ENCODE measurements at regions not wholly inside any gene's neighbourhood (a gene's known extent, or its start where the extent isn't known, plus 50 kb on each side); places are given as distances from the start of the nearest gene placed in this dataset.

GRCh38 chr4:18318682-18319388 is 297.3 kb upstream of the LCORL start:
- Mint-ChIP-seq H3K27ac (ENCODE audit: unreplicated experiment) (no peak overlapping the region), H3K4me3 (ENCODE audit: unreplicated experiment) (no peak overlapping the region)
- TF ChIP-seq CTCF (IDR thresholded peaks at IDR 0.05; ENCODE audit: partially characterized antibody, unreplicated experiment), result no peak

GRCh38 chr4:18314731-18315130 is 293.2 kb upstream of the LCORL start:
- no peak for DNase-seq
- Mint-ChIP-seq H3K36me3 (ENCODE audit: unreplicated experiment) (no peaks in the 10 kb centered on the region), H3K27me3 (ENCODE audit: unreplicated experiment) (peaks cover 3% of the 10 kb centered on the region), H3K27ac (ENCODE audit: unreplicated experiment) (no peak overlapping the region), H3K4me1 (ENCODE audit: low read depth, unreplicated experiment) (no peaks in the 10 kb centered on the region), H3K4me3 (ENCODE audit: unreplicated experiment) (no peak overlapping the region), H3K9me3 (ENCODE audit: unreplicated experiment) (no peaks in the 10 kb centered on the region)
- TF ChIP-seq CTCF (IDR thresholded peaks at IDR 0.05; ENCODE audit: partially characterized antibody, unreplicated experiment), result no peak

More at GRCh38 chr4:18318682-18319388, 297.3 kb upstream of the LCORL start:
- peaks cover 2% of the 10 kb centered on the region for H3K9me3 Mint-ChIP-seq (ENCODE audit: unreplicated experiment)
- DNase-seq, result no peak
- peaks cover 3% of the 10 kb centered on the region for H3K27me3 Mint-ChIP-seq (ENCODE audit: unreplicated experiment)
- H3K4me1 Mint-ChIP-seq (ENCODE audit: low read depth, unreplicated experiment), result peaks cover 18% of the 10 kb centered on the region
- no peaks in the 10 kb centered on the region for H3K36me3 Mint-ChIP-seq (ENCODE audit: unreplicated experiment)

- no peak for DNase-seq
- H3K36me3 Mint-ChIP-seq (ENCODE audit: unreplicated experiment), result no peaks in the 10 kb centered on the region
- no peak for TF ChIP-seq CTCF (IDR thresholded peaks at IDR 0.05; ENCODE audit: partially characterized antibody, unreplicated experiment)
- H3K27me3 Mint-ChIP-seq (ENCODE audit: unreplicated experiment), result no peaks in the 10 kb centered on the region
- H3K4me1 Mint-ChIP-seq (ENCODE audit: low read depth, unreplicated experiment), result no peaks in the 10 kb centered on the region
- no peaks in the 10 kb centered on the region for H3K9me3 Mint-ChIP-seq (ENCODE audit: unreplicated experiment)
- no peak overlapping the region for H3K27ac Mint-ChIP-seq (ENCODE audit: unreplicated experiment)
- H3K4me3 Mint-ChIP-seq (ENCODE audit: unreplicated experiment), result no peak overlapping the region
Measured at GRCh38 chr4:18297684-18298083, 276.1 kb upstream of the LCORL start.

- Mint-ChIP-seq H3K27ac (ENCODE audit: unreplicated experiment) (no peak overlapping the region), H3K4me1 (ENCODE audit: low read depth, unreplicated experiment) (no peaks in the 10 kb centered on the region), H3K27me3 (ENCODE audit: unreplicated experiment) (no peaks in the 10 kb centered on the region), H3K4me3 (ENCODE audit: unreplicated experiment) (no peak overlapping the region), H3K36me3 (ENCODE audit: unreplicated experiment) (no peaks in the 10 kb centered on the region), H3K9me3 (ENCODE audit: unreplicated experiment) (no peaks in the 10 kb centered on the region)
- TF ChIP-seq CTCF (IDR thresholded peaks at IDR 0.05; ENCODE audit: partially characterized antibody, unreplicated experiment), result no peak
- no peak for DNase-seq
Measured at GRCh38 chr4:18296411-18296810, 274.9 kb upstream of the LCORL start.

- no peaks in the 10 kb centered on the region for H3K9me3 Mint-ChIP-seq (ENCODE audit: unreplicated experiment)
- H3K36me3 Mint-ChIP-seq (ENCODE audit: unreplicated experiment), result no peaks in the 10 kb centered on the region
- DNase-seq, result no peak
- H3K4me3 Mint-ChIP-seq (ENCODE audit: unreplicated experiment), result no peak overlapping the region
- no peaks in the 10 kb centered on the region for H3K27me3 Mint-ChIP-seq (ENCODE audit: unreplicated experiment)
- H3K27ac Mint-ChIP-seq (ENCODE audit: unreplicated experiment), result no peak overlapping the region
- no peak for TF ChIP-seq CTCF (IDR thresholded peaks at IDR 0.05; ENCODE audit: partially characterized antibody, unreplicated experiment)
- H3K4me1 Mint-ChIP-seq (ENCODE audit: low read depth, unreplicated experiment), result no peaks in the 10 kb centered on the region
Measured at GRCh38 chr4:18294846-18295245, 273.3 kb upstream of the LCORL start.

Measured in glutamatergic neuron (in vitro differentiated cells).